ENCODE measurements at regions not wholly inside any gene's neighbourhood (a gene's known extent, or its start where the extent isn't known, plus 50 kb on each side); places are given as distances from the start of the nearest gene placed in this dataset.

- H3K4me3 ChIP-seq (ENCODE audit: low read length, poor library complexity, severe bottlenecking), result no peak overlapping the region
- H2AFZ ChIP-seq (ENCODE audit: low read length), result peak overlapping the region; percentile 81
- H4K20me1 ChIP-seq (ENCODE audit: insufficient read depth, low read length, poor library complexity, severe bottlenecking), result no peaks in the 10 kb centered on the region
- H3K9me2 ChIP-seq (replicated peaks; ENCODE audit: low read depth, low read length), result no peaks in the 10 kb centered on the region
- H3K79me2 ChIP-seq (ENCODE audit: insufficient read depth, low read length), result no peaks in the 10 kb centered on the region
- H3F3A ChIP-seq (ENCODE audit: low read depth), result no peaks in the 10 kb centered on the region
- H3K4me2 ChIP-seq (ENCODE audit: low read depth, low read length, poor library complexity, severe bottlenecking), result peak overlapping the region; percentile 35
- H3K9me3 ChIP-seq (ENCODE audit: insufficient read depth, low read depth, low read length), result no peaks in the 10 kb centered on the region
- no peak for TF ChIP-seq EZH2phosphoT487 (IDR thresholded peaks at IDR 0.05; ENCODE audit: borderline replicate concordance)
- peak; percentile 68 for TF ChIP-seq CTCF (conservative IDR thresholded peaks at IDR 0.05; ENCODE audit: low read length)
- H3K4me1 ChIP-seq (ENCODE audit: insufficient read depth, low read length, poor library complexity, severe bottlenecking), result no peaks in the 10 kb centered on the region
- no peaks in the 10 kb centered on the region for H3K36me3 ChIP-seq (ENCODE audit: insufficient read depth, low read length)
- no peaks in the 10 kb centered on the region for H3K27me3 ChIP-seq (ENCODE audit: insufficient read depth, low read length, poor library complexity, severe bottlenecking)
- no peak overlapping the region for H3K9ac ChIP-seq (ENCODE audit: low read depth, low read length, poor library complexity, severe bottlenecking)
These were observed 58.2 kb upstream of the DKK2 start for GRCh38 chr4:107094332-107094731.

All from Loucy (cell line).